SH-SY5Y (cell line): ENCODE measurements at regions not wholly inside any gene's neighbourhood (a gene's known extent, or its start where the extent isn't known, plus 50 kb on each side); places are given as distances from the start of the nearest gene placed in this dataset.
A peak's percentile ranks its signal among the peaks of the same experiment; 100 is the strongest.

Experiments used
- GATA2 ChIP-seq: IDR thresholded peaks from 2 replicates; pipeline ENCODE4 v1.6.1; 2011; ENCODE audit warnings: mild to moderate bottlenecking, low read depth, low read length
- GATA3 ChIP-seq: IDR thresholded peaks from 2 replicates; pipeline ENCODE4 v1.6.1; 2011; ENCODE audit warnings: low read depth, mild to moderate bottlenecking, low read length, moderate library complexity

DNA sequence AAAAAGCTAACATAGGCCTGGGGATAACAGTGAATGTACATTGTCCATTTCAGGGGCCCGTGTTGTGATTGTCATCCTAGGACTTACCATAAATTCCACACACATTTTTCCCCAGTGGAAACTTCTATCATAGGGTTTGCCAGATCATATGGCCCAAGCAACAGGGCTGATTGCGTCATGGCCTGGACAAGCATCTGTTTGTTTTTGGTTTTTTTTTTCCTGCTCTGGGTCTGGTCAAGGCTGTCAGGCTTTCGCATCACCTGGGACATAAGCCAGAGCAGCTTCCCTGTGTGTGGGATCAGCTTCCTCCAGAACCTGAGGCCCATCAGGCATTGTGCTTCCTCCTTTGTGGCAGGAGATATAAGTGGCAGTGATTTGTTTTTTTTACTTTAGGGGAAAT, 598.5 kb upstream of the USP24 start:
- TF ChIP-seq GATA3, result no peak
- no peak for TF ChIP-seq GATA2

DNA sequence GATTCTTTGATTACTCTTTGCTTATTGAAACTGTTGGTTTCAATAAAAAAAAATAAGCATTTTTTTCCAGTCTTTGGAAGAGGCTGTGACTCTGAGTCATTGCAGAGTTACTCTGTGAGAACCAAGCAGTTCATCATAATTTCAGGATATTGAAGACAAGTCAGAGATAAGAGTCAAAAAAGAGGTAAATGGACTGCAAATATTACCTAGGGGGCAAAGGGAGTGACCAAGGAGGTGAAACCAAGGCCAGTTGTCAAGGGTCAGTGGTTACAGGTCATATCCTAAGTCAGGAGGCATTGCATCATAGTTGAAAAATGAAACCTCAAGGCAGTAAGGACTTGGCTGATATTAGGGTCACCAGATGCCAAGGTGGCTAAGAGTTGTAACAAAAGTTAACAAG, 597.1 kb upstream of the USP24 start:
- no peak for TF ChIP-seq GATA2
- TF ChIP-seq GATA3, result no peak

- TF ChIP-seq GATA3 (no peak), GATA2 (no peak)
Measured at GRCh38 chr1:55808263-55808662, 593.1 kb upstream of the USP24 start.

- TF ChIP-seq GATA2, result no peak
- TF ChIP-seq GATA3, result no peak
Measured at GRCh38 chr1:55803429-55803828, 588.3 kb upstream of the USP24 start.

DNA sequence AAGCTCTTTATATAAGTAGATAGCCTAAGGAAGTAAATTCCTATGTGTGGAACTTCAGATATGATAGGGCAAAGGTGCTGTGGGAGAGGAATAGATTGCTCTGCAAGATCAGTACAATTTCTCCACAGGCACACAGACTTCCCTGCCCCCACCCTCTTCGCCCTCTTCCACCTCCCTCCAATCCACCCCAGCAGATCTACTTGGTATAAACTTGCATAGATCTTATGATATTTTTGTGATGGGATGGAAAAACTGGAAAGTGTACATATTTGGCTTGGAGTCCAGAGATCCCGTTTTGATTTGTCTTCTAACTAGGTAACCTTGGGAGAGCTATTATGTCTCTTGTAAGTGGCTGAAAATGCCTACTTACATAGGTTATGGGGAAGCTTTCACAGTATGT, 586.3 kb upstream of the USP24 start:
- TF ChIP-seq GATA2 (no peak), GATA3 (no peak)

DNA sequence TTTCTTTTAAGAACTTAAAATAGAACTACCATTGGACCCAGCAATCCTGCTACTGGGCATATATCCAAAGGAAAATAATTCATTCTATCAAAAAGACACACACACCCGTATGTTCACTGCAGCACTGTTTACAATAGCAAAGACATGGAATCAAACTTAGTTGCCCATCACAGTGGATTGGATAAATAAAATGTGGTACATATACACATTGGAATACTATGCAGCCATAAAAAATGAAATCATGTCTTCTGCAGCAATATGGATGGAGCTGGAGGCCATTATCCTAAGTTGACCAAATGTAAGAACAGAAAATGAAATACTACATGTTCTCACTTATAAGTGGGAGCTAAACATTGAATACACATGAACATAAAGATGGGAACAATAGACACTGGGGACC, 585.3 kb upstream of the USP24 start:
- TF ChIP-seq GATA2, result no peak
- TF ChIP-seq GATA3, result no peak

DNA sequence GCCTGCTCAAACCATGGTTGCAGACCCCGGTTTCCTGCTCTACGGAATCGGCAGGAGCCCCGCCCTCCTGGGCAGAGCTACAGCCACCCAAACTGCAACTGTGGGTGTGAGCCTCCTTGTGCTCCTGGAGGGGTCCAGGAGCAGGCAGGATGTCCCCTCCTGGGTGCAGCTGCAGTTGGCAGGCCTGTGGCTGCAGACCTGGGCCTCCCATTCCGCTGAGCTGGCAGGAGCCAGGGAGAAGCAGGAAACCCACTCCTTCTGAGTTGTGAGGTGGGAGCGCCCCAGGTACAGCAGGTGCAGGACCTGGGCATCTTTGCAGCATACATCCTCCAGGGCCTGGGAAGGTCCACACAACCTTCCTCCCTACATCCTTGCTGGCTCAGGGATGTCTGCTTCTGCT, 578.7 kb upstream of the USP24 start:
- TF ChIP-seq GATA3, result no peak
- no peak for TF ChIP-seq GATA2

DNA sequence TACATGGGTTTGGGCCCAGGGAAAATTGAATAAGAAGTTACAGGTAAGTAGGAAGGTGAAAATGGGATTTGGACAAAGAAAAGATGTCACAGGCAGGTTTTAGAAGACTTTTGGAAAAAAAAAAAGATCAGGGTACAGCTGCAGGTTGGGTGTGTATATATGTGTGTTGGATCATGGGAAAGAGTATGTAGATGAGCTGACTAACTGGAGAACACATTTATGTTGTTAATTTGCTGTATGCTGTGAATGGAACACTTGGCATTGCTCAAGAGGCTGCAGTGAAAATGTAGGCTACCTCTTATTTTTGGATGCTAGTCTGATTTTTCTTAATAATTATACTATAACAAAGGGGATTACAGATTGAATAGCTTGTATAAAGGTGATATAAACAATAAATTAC, 577.7 kb upstream of the USP24 start:
- TF ChIP-seq GATA3 (no peak), GATA2 (no peak)

DNA sequence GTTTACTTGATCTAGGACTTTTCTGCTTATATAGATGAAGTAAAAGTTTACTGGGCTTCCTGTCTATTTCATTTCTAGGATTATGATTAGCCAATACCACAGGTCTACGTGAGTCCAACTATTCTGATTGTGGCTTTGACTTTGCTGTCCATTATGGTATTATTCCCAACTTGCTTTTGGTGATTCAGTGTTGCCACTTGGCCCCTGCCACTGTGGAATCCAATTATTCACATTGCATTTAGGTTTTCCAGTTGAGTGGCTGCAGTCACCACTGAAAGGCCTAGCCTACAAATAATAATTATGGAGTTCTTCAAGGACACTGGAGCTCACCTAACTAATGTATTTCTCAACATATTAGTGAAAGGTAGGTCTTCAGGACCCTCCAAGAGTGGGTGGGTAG, 574.3 kb upstream of the USP24 start:
- TF ChIP-seq GATA2, result no peak
- no peak for TF ChIP-seq GATA3

DNA sequence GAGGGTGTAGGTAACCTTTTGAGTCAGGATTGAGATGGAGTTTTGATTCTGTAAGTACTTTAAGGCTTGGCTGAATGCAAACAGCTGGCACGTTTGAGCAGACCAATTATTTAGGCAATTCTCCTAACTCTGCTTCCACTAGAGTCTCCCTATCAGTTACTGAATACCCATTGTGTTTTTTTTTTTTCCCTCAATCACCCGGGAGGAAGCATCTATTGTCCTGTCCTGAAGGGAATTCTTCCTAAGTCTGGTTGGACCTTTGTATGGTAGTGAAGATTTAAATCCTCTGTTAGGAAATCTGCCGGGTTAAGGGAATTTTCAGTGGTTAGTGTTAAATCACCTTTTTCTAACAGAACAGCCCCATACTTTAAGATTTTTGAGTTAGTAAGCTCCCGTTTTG, 571.2 kb upstream of the USP24 start:
- TF ChIP-seq GATA3 (no peak), GATA2 (no peak)

DNA sequence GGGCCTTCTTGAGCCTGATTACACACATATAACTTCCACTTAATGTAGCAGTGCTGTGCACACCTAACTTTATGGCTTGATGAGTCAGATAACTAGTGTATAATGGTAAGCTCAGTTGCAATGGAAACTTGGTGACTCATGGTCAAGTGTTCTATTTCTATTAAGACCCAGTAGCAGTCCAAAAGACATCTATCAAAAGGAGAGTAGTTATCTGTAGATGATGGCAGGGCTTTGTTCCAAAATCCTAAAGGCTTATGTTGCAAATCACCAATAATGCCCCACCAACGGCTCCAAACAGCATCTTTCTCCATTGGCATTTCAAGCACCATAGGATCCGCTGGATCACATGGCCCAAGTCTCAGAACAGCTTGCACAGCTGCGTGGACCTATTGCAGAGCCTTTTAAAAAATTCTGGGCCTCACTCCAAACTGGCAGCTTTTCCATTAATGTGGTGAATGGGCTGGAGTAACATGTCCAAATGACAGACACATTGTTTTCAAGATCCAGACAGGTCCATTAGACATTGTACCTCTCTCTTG, 566.8 kb upstream of the USP24 start:
- TF ChIP-seq GATA2 (no peak), GATA3 (no peak)

DNA sequence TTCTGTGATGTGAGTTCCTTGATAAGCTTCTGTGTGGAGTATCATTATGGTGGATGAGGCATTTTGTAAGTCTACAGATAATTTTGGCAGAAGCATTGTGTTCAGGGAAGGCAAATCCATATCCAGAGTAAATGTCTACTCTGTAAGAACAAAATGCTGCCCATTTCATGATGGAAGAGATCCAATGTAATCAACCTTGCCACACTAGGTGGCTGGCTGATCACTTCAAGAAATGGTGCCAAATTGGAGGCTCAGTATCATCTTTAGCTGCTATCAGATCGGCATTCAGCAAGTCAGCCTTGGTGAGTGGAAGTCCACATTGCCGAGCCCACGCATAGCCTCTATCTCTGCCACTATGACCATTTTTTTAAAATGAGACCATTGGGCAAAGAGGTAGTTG, 565.8 kb upstream of the USP24 start:
- TF ChIP-seq GATA3, result no peak
- no peak for TF ChIP-seq GATA2

- TF ChIP-seq GATA2 (no peak), GATA3 (no peak)
Measured at GRCh38 chr1:55777545-55777944, 562.4 kb upstream of the USP24 start.

DNA sequence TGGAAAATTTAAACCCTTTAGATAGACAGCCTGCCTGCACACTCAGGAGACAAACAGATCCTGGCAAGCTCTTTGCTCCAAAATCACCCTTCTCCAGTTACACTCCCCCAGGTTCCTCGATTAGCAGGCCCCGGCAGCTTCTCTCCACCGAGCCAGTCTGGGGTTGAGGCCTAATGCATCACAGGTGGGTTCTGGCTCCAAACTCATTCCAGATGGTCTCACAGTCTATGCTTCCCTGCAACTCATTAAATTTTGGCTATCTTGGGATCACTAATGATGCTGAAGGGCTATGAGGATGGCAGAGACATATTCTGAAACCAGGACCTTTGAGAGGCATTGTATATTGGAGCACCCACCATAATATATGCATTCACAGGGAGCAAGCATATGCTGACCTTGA, 559.8 kb upstream of the USP24 start:
- TF ChIP-seq GATA2 (peak; percentile 81), GATA3 (peak; percentile 66)

- TF ChIP-seq GATA2 (no peak), GATA3 (no peak)
Measured at GRCh38 chr1:55774446-55774845, 559.3 kb upstream of the USP24 start.
